HL-60 (cell line): ENCODE measurements at regions not wholly inside any gene's neighbourhood (a gene's known extent, or its start where the extent isn't known, plus 50 kb on each side); places are given as distances from the start of the nearest gene placed in this dataset.

Experiments
- CTCF ChIP-seq: IDR thresholded peaks from one replicate; pipeline ENCODE4 v1.5.1; 2011; ENCODE audit warnings: low read length, control low read depth, inconsistent platforms; ENCODE audit not compliant: insufficient read depth
- GABPA ChIP-seq: IDR thresholded peaks from 2 replicates; pipeline ENCODE4 v1.6.1; 2012; ENCODE audit warnings: low read depth
- POLR2AphosphoS5 ChIP-seq: IDR thresholded peaks from 2 replicates; pipeline ENCODE4 v1.6.1; 2012; ENCODE audit warnings: low read depth

DNA sequence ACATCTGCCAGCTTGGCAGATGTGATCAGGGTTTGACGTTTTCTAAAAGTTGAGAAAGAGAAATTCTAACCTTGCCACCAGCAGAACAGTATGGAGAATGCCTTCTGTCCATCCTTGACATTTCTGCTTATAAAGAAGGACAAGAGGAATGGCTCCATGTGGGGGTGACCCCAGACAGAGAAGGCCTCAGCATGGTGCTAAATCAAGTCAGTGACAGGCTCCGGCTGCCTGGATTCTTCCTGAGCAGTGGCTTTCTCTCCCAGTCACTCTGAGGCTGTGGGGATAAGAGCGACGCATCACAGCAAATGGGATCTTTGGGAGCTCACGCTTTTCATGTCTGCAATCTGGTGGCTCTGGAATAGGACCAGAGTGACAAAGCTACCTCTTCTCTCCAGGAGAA is 640.2 kb upstream of the CAMK1G start:
- TF ChIP-seq GABPA (no peak), POLR2AphosphoS5 (no peak), CTCF (no peak)
